ENCODE measurements at regions not wholly inside any gene's neighbourhood (a gene's known extent, or its start where the extent isn't known, plus 50 kb on each side); places are given as distances from the start of the nearest gene placed in this dataset.

GRCh38 chr15:69599271-69599670 is 146.7 kb downstream of the RPLP1 start:
- H3K4me3 ChIP-seq (ENCODE audit: low read depth, low read length): no peak overlapping the region
- DNase-seq (ENCODE audit: low read depth): no peak
- no peak for TF ChIP-seq CTCF (IDR thresholded peaks at IDR 0.05; ENCODE audit: insufficient read depth, low read depth, low read length, missing control alignments)

GRCh38 chr15:69600556-69601085 is 148.0 kb downstream of the RPLP1 start:
- TF ChIP-seq CTCF (IDR thresholded peaks at IDR 0.05; ENCODE audit: insufficient read depth, low read depth, low read length, missing control alignments): no peak
- H3K4me3 ChIP-seq (ENCODE audit: low read depth, low read length): no peak overlapping the region
- no peak for DNase-seq (ENCODE audit: low read depth)

GRCh38 chr15:69601711-69602504 is 149.3 kb downstream of the RPLP1 start:
- no peak for DNase-seq (ENCODE audit: low read depth)
- no peak overlapping the region for H3K4me3 ChIP-seq (ENCODE audit: low read depth, low read length)
- TF ChIP-seq CTCF (IDR thresholded peaks at IDR 0.05; ENCODE audit: insufficient read depth, low read depth, low read length, missing control alignments): no peak

- no peak for DNase-seq (ENCODE audit: low read depth)
- H3K4me3 ChIP-seq (ENCODE audit: low read depth, low read length): no peak overlapping the region
- no peak for TF ChIP-seq CTCF (IDR thresholded peaks at IDR 0.05; ENCODE audit: insufficient read depth, low read depth, low read length, missing control alignments)
Measured at GRCh38 chr15:69602921-69603320, 150.3 kb downstream of the RPLP1 start.

GRCh38 chr15:69603369-69604071 is 150.9 kb downstream of the RPLP1 start:
- no peak for TF ChIP-seq CTCF (IDR thresholded peaks at IDR 0.05; ENCODE audit: insufficient read depth, low read depth, low read length, missing control alignments)
- DNase-seq (ENCODE audit: low read depth): no peak

GRCh38 chr15:69604072-69604411 is 151.4 kb downstream of the RPLP1 start:
- peak; percentile 20 for DNase-seq (ENCODE audit: low read depth)
- peak; percentile 20 for TF ChIP-seq CTCF (IDR thresholded peaks at IDR 0.05; ENCODE audit: insufficient read depth, low read depth, low read length, missing control alignments)
- H3K4me3 ChIP-seq (ENCODE audit: low read depth, low read length): no peak overlapping the region

More at GRCh38 chr15:69603369-69604071, 150.9 kb downstream of the RPLP1 start:
- H3K4me3 ChIP-seq (ENCODE audit: low read depth, low read length): no peak overlapping the region

Measured in GM12865 (cell line).